ENCODE measurements at regions not wholly inside any gene's neighbourhood (a gene's known extent, or its start where the extent isn't known, plus 50 kb on each side); places are given as distances from the start of the nearest gene placed in this dataset.

DNA sequence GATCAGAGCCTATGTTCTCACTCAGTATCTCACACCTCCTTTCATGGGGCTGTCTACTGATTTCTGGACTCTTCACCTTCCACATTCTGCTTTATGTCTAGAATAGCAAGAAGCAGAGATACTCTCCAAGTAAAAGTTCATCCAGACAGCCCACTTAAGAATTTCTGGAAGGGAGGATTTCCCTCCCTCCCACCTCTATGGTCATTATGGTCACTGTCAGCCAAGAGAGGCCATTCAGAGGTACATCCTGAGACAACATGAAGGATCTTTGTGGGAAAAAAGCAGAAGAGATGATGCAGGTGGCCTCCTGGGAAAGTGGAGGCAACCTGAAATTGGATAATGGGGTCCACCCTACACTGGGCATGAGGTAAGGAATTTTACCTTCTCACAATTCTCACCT, 179.5 kb upstream of the ZNF462 start:
- ATAC-seq (replicated peaks in 1 of 4) (no peak), DNase-seq (no peak)
- H3K27ac Mint-ChIP-seq, result no peak overlapping the region
- Histone ChIP-seq H3K27ac (ENCODE audit: low read length) (no peak overlapping the region), H3K9me3 (no peaks in the 10 kb centered on the region), H3K4me3 (ENCODE audit: control insufficient read depth in 1 of 2, extremely low read depth in 1 of 2, low read length in 1 of 2) (no peak overlapping the region), H3K27me3 (replicated peaks in 1 of 2; ENCODE audit: control insufficient read depth in 2 of 2, extremely low read depth in 1 of 2, insufficient read depth in 2 of 2, low read length in 1 of 2) (no peaks in the 10 kb centered on the region), H3K36me3 (ENCODE audit: control insufficient read depth in 2 of 2, extremely low read depth in 1 of 2, insufficient read depth in 1 of 2, low read length in 1 of 2) (no peaks in the 10 kb centered on the region), H3K4me1 (ENCODE audit: control insufficient read depth in 1 of 2, extremely low read depth in 1 of 2, insufficient read depth in 2 of 2, low read length in 2 of 2) (no peaks in the 10 kb centered on the region)
- no peak overlapping the region for H3K4me3 Mint-ChIP-seq
- POLR2A ChIA-PET, result no interaction called here
- no peaks in the 10 kb centered on the region for H3K36me3 Mint-ChIP-seq
- peaks cover 3 to 14% (median 5%) of the 10 kb centered on the region in 3 donors for H3K9me3 Mint-ChIP-seq
- peaks cover 0 to 5% of the 10 kb centered on the region in 2 donors for H3K27me3 Mint-ChIP-seq
- CTCF ChIA-PET, result no interaction called here
- H3K4me1 Mint-ChIP-seq, result no peaks in the 10 kb centered on the region

DNA sequence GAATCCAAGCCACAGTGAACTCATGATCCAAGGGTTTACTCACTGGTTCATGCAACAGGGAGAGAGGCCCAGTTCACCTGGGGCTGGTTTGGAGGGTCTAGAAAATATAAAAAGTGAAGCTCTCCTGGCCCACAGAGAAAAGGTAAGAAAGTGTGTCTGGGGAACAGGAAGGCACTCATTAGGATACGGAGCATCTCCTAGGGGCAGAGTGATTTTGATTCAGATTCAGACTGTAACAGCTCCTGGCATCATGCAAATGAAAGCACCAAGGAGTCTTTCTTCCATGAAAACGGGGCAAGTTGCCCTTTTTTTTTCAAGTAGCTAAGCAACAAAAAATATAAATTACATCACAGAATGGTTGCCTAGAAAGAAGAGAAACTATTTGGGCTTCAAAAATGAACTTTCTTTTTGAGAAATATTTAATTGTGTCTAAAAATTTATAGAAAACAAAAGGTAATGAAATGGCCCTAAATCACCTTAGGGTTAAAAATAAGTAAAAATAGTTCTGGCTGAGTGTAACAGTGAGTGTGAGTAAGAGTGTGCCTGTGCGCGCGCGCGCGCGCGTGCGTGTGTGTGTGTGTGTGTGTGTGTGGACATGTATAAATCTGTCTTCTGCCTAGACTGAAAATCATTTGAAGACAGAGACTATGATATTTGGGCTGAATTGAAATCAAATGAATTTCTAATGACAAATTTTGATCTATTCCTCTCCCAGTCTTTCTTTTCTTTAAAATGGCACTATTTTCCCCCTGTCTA, 177.8 kb upstream of the ZNF462 start:
- Histone ChIP-seq H3K27ac (ENCODE audit: low read length) (no peak overlapping the region), H3K4me1 (ENCODE audit: control insufficient read depth in 1 of 2, extremely low read depth in 1 of 2, insufficient read depth in 2 of 2, low read length in 2 of 2) (no peaks in the 10 kb centered on the region), H3K36me3 (ENCODE audit: control insufficient read depth in 2 of 2, extremely low read depth in 1 of 2, insufficient read depth in 1 of 2, low read length in 1 of 2) (no peaks in the 10 kb centered on the region), H3K4me3 (ENCODE audit: control insufficient read depth in 1 of 2, extremely low read depth in 1 of 2, low read length in 1 of 2) (no peak overlapping the region), H3K9me3 (no peaks in the 10 kb centered on the region), H3K27me3 (replicated peaks in 1 of 2; ENCODE audit: control insufficient read depth in 2 of 2, extremely low read depth in 1 of 2, insufficient read depth in 2 of 2, low read length in 1 of 2) (no peaks in the 10 kb centered on the region)
- 83% methylated on average over 10 of the region's 11 CpGs for WGBS (ENCODE audit: insufficient coverage)
- ATAC-seq (replicated peaks in 1 of 4) (no peak), DNase-seq (no peak)
- POLR2A ChIA-PET, result no interaction called here
- Mint-ChIP-seq H3K27me3 (peaks cover 0 to 5% of the 10 kb centered on the region in 2 donors), H3K36me3 (no peaks in the 10 kb centered on the region), H3K4me3 (no peak overlapping the region), H3K4me1 (no peaks in the 10 kb centered on the region), H3K9me3 (peaks cover 3 to 7% (median 5%) of the 10 kb centered on the region in 3 donors), H3K27ac (no peak overlapping the region)
- CTCF ChIA-PET, result interaction anchor here in 1 of 2 donors (0.6 kb wide), 1 partner anchor 11 kb away, joined by 3 read pairs; no protein-coding TSS in a partner anchor

DNA sequence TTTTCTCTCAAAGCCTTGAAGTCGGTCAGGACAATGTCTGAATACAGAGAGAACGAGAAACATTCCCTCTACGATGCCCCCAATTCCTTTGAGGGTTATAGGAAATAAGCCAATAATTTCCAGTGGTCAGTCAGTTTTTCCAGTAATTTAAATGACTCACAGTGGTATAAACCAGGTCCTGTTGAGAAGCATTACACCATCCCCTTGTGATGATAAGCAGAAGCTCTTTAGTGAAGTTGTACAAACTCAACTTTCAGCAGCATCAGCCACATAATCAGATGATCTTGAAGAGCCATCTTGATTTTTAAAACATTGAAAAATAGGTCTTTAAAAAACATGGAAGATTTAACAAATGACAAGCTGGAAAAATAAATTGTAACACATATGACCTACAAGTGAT, 173.9 kb upstream of the ZNF462 start:
- H3K27ac ChIP-seq (ENCODE audit: low read length), result no peak overlapping the region
- ATAC-seq (replicated peaks in 1 of 4) (no peak), DNase-seq (no peak)
- no peak overlapping the region for H3K4me3 ChIP-seq (ENCODE audit: control insufficient read depth in 1 of 2, extremely low read depth in 1 of 2, low read length in 1 of 2)
- ChIA-PET POLR2A (no interaction called here), CTCF (no interaction called here)
- Mint-ChIP-seq H3K9me3 (peaks cover 0 to 10% (median 0%) of the 10 kb centered on the region in 3 donors), H3K4me1 (no peaks in the 10 kb centered on the region), H3K27me3 (no peaks in the 10 kb centered on the region), H3K4me3 (no peak overlapping the region), H3K36me3 (no peaks in the 10 kb centered on the region), H3K27ac (no peak overlapping the region)
- WGBS (ENCODE audit: insufficient coverage), result no CpG with 5 or more reads among the region's 3 CpGs
- no peaks in the 10 kb centered on the region for H3K36me3 ChIP-seq (ENCODE audit: control insufficient read depth in 2 of 2, extremely low read depth in 1 of 2, insufficient read depth in 1 of 2, low read length in 1 of 2)
- no peaks in the 10 kb centered on the region for H3K9me3 ChIP-seq
- no peaks in the 10 kb centered on the region for H3K4me1 ChIP-seq (ENCODE audit: control insufficient read depth in 1 of 2, extremely low read depth in 1 of 2, insufficient read depth in 2 of 2, low read length in 2 of 2)
- H3K27me3 ChIP-seq (replicated peaks in 1 of 2; ENCODE audit: control insufficient read depth in 2 of 2, extremely low read depth in 1 of 2, insufficient read depth in 2 of 2, low read length in 1 of 2), result no peaks in the 10 kb centered on the region

DNA sequence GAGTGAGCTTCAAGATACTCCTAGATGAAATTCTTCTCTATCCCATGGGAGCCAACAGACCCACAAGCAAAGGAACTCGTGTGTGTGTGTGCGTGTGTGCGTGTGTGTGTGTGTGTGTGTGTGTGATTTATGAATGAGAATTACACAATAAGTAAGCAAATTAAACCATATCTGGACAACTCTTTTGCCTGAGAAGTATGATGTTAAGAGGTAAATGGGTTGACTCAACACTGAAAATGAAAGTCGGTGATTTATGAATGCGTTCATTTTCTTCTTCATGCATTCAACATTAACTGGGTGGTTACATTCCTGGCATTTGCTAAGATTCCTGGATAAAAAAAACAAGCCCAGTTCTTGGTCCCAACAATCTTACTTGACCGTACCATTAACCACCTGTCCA, 171.3 kb upstream of the ZNF462 start:
- Histone ChIP-seq H3K9me3 (no peaks in the 10 kb centered on the region), H3K36me3 (ENCODE audit: control insufficient read depth in 2 of 2, extremely low read depth in 1 of 2, insufficient read depth in 1 of 2, low read length in 1 of 2) (no peaks in the 10 kb centered on the region), H3K4me3 (ENCODE audit: control insufficient read depth in 1 of 2, extremely low read depth in 1 of 2, low read length in 1 of 2) (no peak overlapping the region), H3K4me1 (ENCODE audit: control insufficient read depth in 1 of 2, extremely low read depth in 1 of 2, insufficient read depth in 2 of 2, low read length in 2 of 2) (no peaks in the 10 kb centered on the region), H3K27ac (ENCODE audit: low read length) (no peak overlapping the region), H3K27me3 (replicated peaks in 1 of 2; ENCODE audit: control insufficient read depth in 2 of 2, extremely low read depth in 1 of 2, insufficient read depth in 2 of 2, low read length in 1 of 2) (no peaks in the 10 kb centered on the region)
- no peak for DNase-seq
- Mint-ChIP-seq H3K27ac (no peak overlapping the region), H3K27me3 (no peaks in the 10 kb centered on the region), H3K4me1 (no peaks in the 10 kb centered on the region), H3K4me3 (no peak overlapping the region), H3K9me3 (peaks cover 2 to 10% (median 4%) of the 10 kb centered on the region in 3 donors), H3K36me3 (no peaks in the 10 kb centered on the region)
- ATAC-seq (replicated peaks in 1 of 4), result no peak
- WGBS (ENCODE audit: insufficient coverage), result 100% methylated on average over 2 of the region's 6 CpGs
- POLR2A ChIA-PET, result no interaction called here
- CTCF ChIA-PET, result no interaction called here

DNA sequence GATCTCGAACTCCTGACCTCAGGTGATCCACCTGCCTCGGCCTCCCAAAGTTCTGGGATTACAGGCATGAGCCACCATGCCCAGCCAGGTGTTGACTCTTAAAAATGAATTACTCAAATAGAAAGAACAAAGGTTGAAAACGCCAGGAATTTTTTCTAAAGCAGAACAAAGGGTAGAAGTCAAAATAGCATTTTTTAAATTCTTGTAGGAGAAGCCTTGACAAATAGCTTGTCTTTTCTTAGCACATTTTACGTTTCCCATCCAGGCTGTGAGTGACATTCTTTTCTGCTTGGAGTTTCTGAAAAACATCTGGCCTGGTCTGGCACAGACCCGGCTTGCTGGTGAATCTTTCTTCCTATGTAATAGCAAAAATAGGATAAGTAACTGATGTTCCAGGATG, 169.4 kb upstream of the ZNF462 start:
- H3K4me1 Mint-ChIP-seq, result no peaks in the 10 kb centered on the region
- ChIA-PET POLR2A (interaction anchor here in 1 of 2 donors (0.6 kb wide), 1 partner anchor 15 kb away, joined by 5 read pairs; no protein-coding TSS in a partner anchor), CTCF (interaction anchor here in 1 of 2 donors (0.7 kb wide), 1 partner anchor 167 kb away, joined by 3 read pairs; no protein-coding TSS in a partner anchor)
- Histone ChIP-seq H3K27ac (ENCODE audit: low read length) (no peak overlapping the region), H3K4me3 (ENCODE audit: control insufficient read depth in 1 of 2, extremely low read depth in 1 of 2, low read length in 1 of 2) (no peak overlapping the region), H3K9me3 (no peaks in the 10 kb centered on the region), H3K4me1 (ENCODE audit: control insufficient read depth in 1 of 2, extremely low read depth in 1 of 2, insufficient read depth in 2 of 2, low read length in 2 of 2) (no peaks in the 10 kb centered on the region), H3K36me3 (ENCODE audit: control insufficient read depth in 2 of 2, extremely low read depth in 1 of 2, insufficient read depth in 1 of 2, low read length in 1 of 2) (no peaks in the 10 kb centered on the region), H3K27me3 (replicated peaks in 1 of 2; ENCODE audit: control insufficient read depth in 2 of 2, extremely low read depth in 1 of 2, insufficient read depth in 2 of 2, low read length in 1 of 2) (no peaks in the 10 kb centered on the region)
- H3K4me3 Mint-ChIP-seq, result no peak overlapping the region
- peaks cover 2 to 14% (median 8%) of the 10 kb centered on the region in 3 donors for H3K9me3 Mint-ChIP-seq
- no peak for ATAC-seq (replicated peaks in 1 of 4)
- no peaks in the 10 kb centered on the region for H3K36me3 Mint-ChIP-seq
- H3K27me3 Mint-ChIP-seq, result peaks cover 0 to 5% of the 10 kb centered on the region in 2 donors
- H3K27ac Mint-ChIP-seq, result no peak overlapping the region
- no peak for DNase-seq
- 75% methylated on average over 2 of the region's 5 CpGs for WGBS (ENCODE audit: insufficient coverage)

DNA sequence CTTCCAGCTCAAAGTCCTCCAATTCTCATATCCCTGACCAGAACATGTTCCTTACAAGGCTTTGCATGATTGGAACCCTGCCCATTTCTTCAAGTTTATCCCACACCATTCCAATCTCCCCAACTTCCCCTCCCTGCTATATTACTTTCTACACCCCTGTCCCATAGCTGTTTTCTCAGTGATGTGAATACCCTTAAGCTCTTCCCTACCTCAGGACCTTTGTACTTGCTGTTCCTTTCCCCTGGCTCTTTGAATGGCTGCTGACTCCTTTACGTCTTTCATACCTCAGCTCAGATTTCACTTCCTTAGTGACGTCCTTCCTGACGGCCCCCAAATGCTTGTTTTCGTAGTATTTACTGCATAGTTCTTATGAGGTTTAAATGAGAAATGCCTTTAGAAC, 166.2 kb upstream of the ZNF462 start:
- DNase-seq, result no peak
- Mint-ChIP-seq H3K27ac (no peak overlapping the region), H3K4me1 (no peaks in the 10 kb centered on the region), H3K36me3 (no peaks in the 10 kb centered on the region), H3K4me3 (no peak overlapping the region), H3K9me3 (peaks cover 3 to 8% (median 4%) of the 10 kb centered on the region in 3 donors), H3K27me3 (peaks cover 0 to 5% of the 10 kb centered on the region in 2 donors)
- whole genome bisulfite sequencing (ENCODE audit: insufficient coverage), result no CpG with 5 or more reads among the region's 4 CpGs
- Histone ChIP-seq H3K9me3 (no peaks in the 10 kb centered on the region), H3K4me3 (ENCODE audit: control insufficient read depth in 1 of 2, extremely low read depth in 1 of 2, low read length in 1 of 2) (no peak overlapping the region), H3K27me3 (replicated peaks in 1 of 2; ENCODE audit: control insufficient read depth in 2 of 2, extremely low read depth in 1 of 2, insufficient read depth in 2 of 2, low read length in 1 of 2) (no peaks in the 10 kb centered on the region), H3K36me3 (ENCODE audit: control insufficient read depth in 2 of 2, extremely low read depth in 1 of 2, insufficient read depth in 1 of 2, low read length in 1 of 2) (no peaks in the 10 kb centered on the region), H3K4me1 (ENCODE audit: control insufficient read depth in 1 of 2, extremely low read depth in 1 of 2, insufficient read depth in 2 of 2, low read length in 2 of 2) (no peaks in the 10 kb centered on the region), H3K27ac (ENCODE audit: low read length) (no peak overlapping the region)
- ChIA-PET POLR2A (interaction anchor here in 1 of 2 donors (0.6 kb wide), 1 partner anchor 198 kb away, joined by 3 read pairs; no protein-coding TSS in a partner anchor), CTCF (interaction anchor here in 1 of 2 donors (0.6 kb wide), 1 partner anchor 103 kb away, joined by 3 read pairs; no protein-coding TSS in a partner anchor)
- ATAC-seq (replicated peaks in 1 of 4), result no peak

Data from T-cell (primary cell).